ENCODE measurements at regions not wholly inside any gene's neighbourhood (a gene's known extent, or its start where the extent isn't known, plus 50 kb on each side); places are given as distances from the start of the nearest gene placed in this dataset.

GRCh38 chr3:104460477-104461406 lies 906.0 kb upstream of the ALCAM start:
- TF ChIP-seq CTCF (IDR thresholded peaks at IDR 0.05) (peak; percentile 36), ZFX (IDR thresholded peaks at IDR 0.05; ENCODE audit: borderline replicate concordance) (no peak)

Measured in 22Rv1 (cell line).